Mucosa of descending colon (tissue), 3 donors: ENCODE measurements at regions not wholly inside any gene's neighbourhood (a gene's known extent, or its start where the extent isn't known, plus 50 kb on each side); places are given as distances from the start of the nearest gene placed in this dataset.

Experiments
- ATAC-seq: fragments of 200-7000 bp; cut with Tn5 transposase; one replicate; pipeline ENCODE4 v1.9.1; 2020; ENCODE audit warnings: mild to moderate bottlenecking, moderate library complexity
- DNase-seq, 3 donors: peaks; one replicate each; pipeline ENCODE4 v3.0.0-alpha.2; 2020
- H3K36me3 ChIP-seq: fragments of 200-600 bp; one replicate; pipeline ENCODE4 v1.8.0; 2021; ENCODE audit warnings: low read depth, mild to moderate bottlenecking
- H3K4me1 ChIP-seq: fragments of 200-600 bp; one replicate; pipeline ENCODE4 v1.8.0; 2021; ENCODE audit warnings: low read depth, mild to moderate bottlenecking
- H3K4me3 ChIP-seq: fragments of 200-600 bp; one replicate; pipeline ENCODE4 v1.8.0; 2021; ENCODE audit warnings: mild to moderate bottlenecking
- H3K9me3 ChIP-seq: fragments of 200-600 bp; one replicate; pipeline ENCODE4 v1.8.0; 2021; ENCODE audit warnings: mild to moderate bottlenecking
- CTCF ChIP-seq: fragments of 200-600 bp; IDR thresholded peaks from one replicate; pipeline ENCODE4 v1.8.0; 2022; ENCODE audit warnings: antibody characterized with exemption, mild to moderate bottlenecking
- intact Hi-C, 2 donors: fragments of 100-400 bp; cut with DNase I in 1 of 2; cut with micrococcal nuclease in 1 of 2; formaldehyde crosslinking; loops; one replicate each; pipeline versions ENCODE4 v1.11.0 to v1.11.1; 2022; cut with DNase I, micrococcal nuclease
- donor health status: DM: no; HTN: no; CAD: no; lungs with moderate emphysema.
- donor health status: DM: no; HTN: no; CAD: no.
- donor health status: DM: no; HTN: yes; CAD: no.

GRCh38 chr1:112797224-112797623, 82.1 kb upstream of the PPM1J start:
- TF ChIP-seq CTCF = no peak

GRCh38 chr1:112794654-112795239, 79.6 kb upstream of the PPM1J start:
- Histone ChIP-seq H3K9me3 (no peaks in the 10 kb centered on the region), H3K36me3 (no peaks in the 10 kb centered on the region), H3K4me3 (no peak overlapping the region), H3K4me1 (no peaks in the 10 kb centered on the region)
- no peak for TF ChIP-seq CTCF
- intact Hi-C loops = no loop called here
- ATAC-seq = no peak
- DNase-seq = no peak

More at GRCh38 chr1:112797224-112797623, 82.1 kb upstream of the PPM1J start:
- intact Hi-C loops = no loop called here
- no peaks in the 10 kb centered on the region for H3K9me3 ChIP-seq
- H3K36me3 ChIP-seq = no peaks in the 10 kb centered on the region
- H3K4me1 ChIP-seq = no peaks in the 10 kb centered on the region
- ATAC-seq (no peak), DNase-seq (no peak)
- H3K4me3 ChIP-seq = no peak overlapping the region

- no peaks in the 10 kb centered on the region for H3K4me1 ChIP-seq
- no peak for TF ChIP-seq CTCF
- no peaks in the 10 kb centered on the region for H3K36me3 ChIP-seq
- intact Hi-C loops = no loop called here
- DNase-seq = no peak
- H3K4me3 ChIP-seq = no peak overlapping the region
- ATAC-seq = no peak
- no peaks in the 10 kb centered on the region for H3K9me3 ChIP-seq
These were observed 78.8 kb upstream of the PPM1J start for GRCh38 chr1:112793631-112794565.

GRCh38 chr1:112791723-112792104, 76.6 kb upstream of the PPM1J start:
- H3K4me3 ChIP-seq = no peak overlapping the region
- H3K4me1 ChIP-seq = no peaks in the 10 kb centered on the region
- TF ChIP-seq CTCF = no peak
- no peak for ATAC-seq
- no peak for DNase-seq
- intact Hi-C loops = no loop called here
- no peaks in the 10 kb centered on the region for H3K36me3 ChIP-seq
- no peaks in the 10 kb centered on the region for H3K9me3 ChIP-seq

GRCh38 chr1:112790920-112791722, 76.0 kb upstream of the PPM1J start:
- Histone ChIP-seq H3K4me1 (no peaks in the 10 kb centered on the region), H3K9me3 (no peaks in the 10 kb centered on the region), H3K4me3 (no peak overlapping the region), H3K36me3 (no peaks in the 10 kb centered on the region)
- ATAC-seq (no peak), DNase-seq (no peak)
- intact Hi-C loops = no loop called here
- TF ChIP-seq CTCF = no peak
